ENCODE measurements at regions not wholly inside any gene's neighbourhood (a gene's known extent, or its start where the extent isn't known, plus 50 kb on each side); places are given as distances from the start of the nearest gene placed in this dataset.

GRCh38 chr1:218994615-218995014 lies 179.1 kb upstream of the LYPLAL1 start:
- no peak overlapping the region for H3K4me3 ChIP-seq (ENCODE audit: low read length)
- no peak overlapping the region for H3K27ac ChIP-seq (ENCODE audit: low read length)
- H2AFZ ChIP-seq (ENCODE audit: low read length): no peak overlapping the region
- DNase-seq: no peak
- H3K36me3 ChIP-seq (replicated peaks; ENCODE audit: insufficient read depth, low read length): no peaks in the 10 kb centered on the region
- no peak for TF ChIP-seq EZH2phosphoT487 (IDR thresholded peaks at IDR 0.05; ENCODE audit: low read length)
- no peak for TF ChIP-seq EZH2 (optimal IDR thresholded peaks at IDR 0.05; ENCODE audit: low read depth, low read length)
- TF ChIP-seq CTCF (IDR thresholded peaks at IDR 0.05; ENCODE audit: low read length): no peak
- H3F3A ChIP-seq (ENCODE audit: insufficient read depth, low read length): no peaks in the 10 kb centered on the region
- no peaks in the 10 kb centered on the region for H3K9me3 ChIP-seq (replicated peaks; ENCODE audit: insufficient read depth, low read length)
- H3K4me2 ChIP-seq (ENCODE audit: low read depth, low read length): no peak overlapping the region
- no peak overlapping the region for H3K9ac ChIP-seq (ENCODE audit: low read length)
- no peaks in the 10 kb centered on the region for H3K27me3 ChIP-seq (replicated peaks; ENCODE audit: insufficient read depth, low read length)
- H3K4me1 ChIP-seq (ENCODE audit: low read length): no peaks in the 10 kb centered on the region
- H4K20me1 ChIP-seq (ENCODE audit: insufficient read depth, low read length): no peaks in the 10 kb centered on the region
- H3K9me2 ChIP-seq (replicated peaks; ENCODE audit: insufficient read depth, low read length): no peaks in the 10 kb centered on the region
- H3K79me2 ChIP-seq (ENCODE audit: low read length): no peaks in the 10 kb centered on the region

- H3K4me2 ChIP-seq (ENCODE audit: low read depth, low read length): no peak overlapping the region
- no peaks in the 10 kb centered on the region for H3K9me3 ChIP-seq (replicated peaks; ENCODE audit: insufficient read depth, low read length)
- H3K9ac ChIP-seq (ENCODE audit: low read length): no peak overlapping the region
- TF ChIP-seq EZH2phosphoT487 (IDR thresholded peaks at IDR 0.05; ENCODE audit: low read length) (no peak), CTCF (IDR thresholded peaks at IDR 0.05; ENCODE audit: low read length) (no peak), EZH2 (optimal IDR thresholded peaks at IDR 0.05; ENCODE audit: low read depth, low read length) (no peak)
- H3K4me1 ChIP-seq (ENCODE audit: low read length): no peaks in the 10 kb centered on the region
- H3K79me2 ChIP-seq (ENCODE audit: low read length): no peaks in the 10 kb centered on the region
- no peaks in the 10 kb centered on the region for H3K27me3 ChIP-seq (replicated peaks; ENCODE audit: insufficient read depth, low read length)
- H3K27ac ChIP-seq (ENCODE audit: low read length): no peak overlapping the region
- no peaks in the 10 kb centered on the region for H3F3A ChIP-seq (ENCODE audit: insufficient read depth, low read length)
- DNase-seq: no peak
- no peaks in the 10 kb centered on the region for H3K36me3 ChIP-seq (replicated peaks; ENCODE audit: insufficient read depth, low read length)
- no peak overlapping the region for H3K4me3 ChIP-seq (ENCODE audit: low read length)
- H3K9me2 ChIP-seq (replicated peaks; ENCODE audit: insufficient read depth, low read length): no peaks in the 10 kb centered on the region
- H2AFZ ChIP-seq (ENCODE audit: low read length): 0 out of 2 replicates have a peak overlapping the region, but pooled peaks have one; percentile 16
- no peaks in the 10 kb centered on the region for H4K20me1 ChIP-seq (ENCODE audit: insufficient read depth, low read length)
These were observed 178.5 kb upstream of the LYPLAL1 start for GRCh38 chr1:218995091-218995665.

- no peak overlapping the region for H2AFZ ChIP-seq (ENCODE audit: low read length)
- no peak overlapping the region for H3K27ac ChIP-seq (ENCODE audit: low read length)
- no peaks in the 10 kb centered on the region for H3K79me2 ChIP-seq (ENCODE audit: low read length)
- H3K27me3 ChIP-seq (replicated peaks; ENCODE audit: insufficient read depth, low read length): no peaks in the 10 kb centered on the region
- H3F3A ChIP-seq (ENCODE audit: insufficient read depth, low read length): no peaks in the 10 kb centered on the region
- H3K9me2 ChIP-seq (replicated peaks; ENCODE audit: insufficient read depth, low read length): no peaks in the 10 kb centered on the region
- H3K36me3 ChIP-seq (replicated peaks; ENCODE audit: insufficient read depth, low read length): no peaks in the 10 kb centered on the region
- H3K4me3 ChIP-seq (ENCODE audit: low read length): no peak overlapping the region
- TF ChIP-seq EZH2 (optimal IDR thresholded peaks at IDR 0.05; ENCODE audit: low read depth, low read length): no peak
- TF ChIP-seq CTCF (IDR thresholded peaks at IDR 0.05; ENCODE audit: low read length): no peak
- TF ChIP-seq EZH2phosphoT487 (IDR thresholded peaks at IDR 0.05; ENCODE audit: low read length): no peak
- H3K4me1 ChIP-seq (ENCODE audit: low read length): no peaks in the 10 kb centered on the region
- no peak for DNase-seq
- H3K9me3 ChIP-seq (replicated peaks; ENCODE audit: insufficient read depth, low read length): no peaks in the 10 kb centered on the region
- H3K4me2 ChIP-seq (ENCODE audit: low read depth, low read length): no peak overlapping the region
- H4K20me1 ChIP-seq (ENCODE audit: insufficient read depth, low read length): no peaks in the 10 kb centered on the region
- no peak overlapping the region for H3K9ac ChIP-seq (ENCODE audit: low read length)
These were observed 177.3 kb upstream of the LYPLAL1 start for GRCh38 chr1:218996362-218996761.

All from MM.1S (cell line).